Psoas muscle (tissue), 7 donors: ENCODE measurements at regions not wholly inside any gene's neighbourhood (a gene's known extent, or its start where the extent isn't known, plus 50 kb on each side); places are given as distances from the start of the nearest gene placed in this dataset.

Experiments
- ATAC-seq, 4 donors: fragments of 200-7000 bp; cut with Tn5 transposase; one replicate each; pipeline ENCODE4 v1.9.1; 2020; ENCODE audit warnings: moderate library complexity in 3 of 4, mild to moderate bottlenecking in 2 of 4
- DNase-seq, 2 donors: peaks; one replicate each; pipeline ENCODE4 v3.0.0-alpha.2; 2020
- H3K27ac ChIP-seq: fragments of 200-600 bp; one replicate; pipeline ENCODE4 v1.8.0; 2022
- H3K27me3 ChIP-seq, 3 donors: fragments of 200-600 bp in 1 of 3; one replicate each; pipeline versions ENCODE4 v1.6.1 to v1.8.0; 2013 to 2022; ENCODE audit warnings: low read length in 2 of 3, mild to moderate bottlenecking in 2 of 3, moderate library complexity in 1 of 3; ENCODE audit not compliant: insufficient read depth in 3 of 3
- H3K36me3 ChIP-seq, 2 donors: fragments of 200-600 bp in 1 of 2; one replicate each; pipeline versions ENCODE4 v1.6.1 to v1.8.0; 2013 to 2022; ENCODE audit warnings: low read depth in 1 of 2, mild to moderate bottlenecking in 1 of 2, moderate library complexity in 1 of 2; ENCODE audit not compliant: insufficient read depth in 1 of 2
- H3K4me1 ChIP-seq: fragments of 200-600 bp; one replicate; pipeline ENCODE4 v1.8.0; 2022
- H3K4me3 ChIP-seq: fragments of 200-600 bp; one replicate; pipeline ENCODE4 v1.8.0; 2022; ENCODE audit warnings: mild to moderate bottlenecking
- H3K9me3 ChIP-seq: fragments of 200-600 bp; one replicate; pipeline ENCODE4 v1.8.0; 2022
- WGBS, 3 donors: extraction: QIAGEN DNeasy Blood & Tissue Kit; methylation state at CpG; one replicate each; pipeline versions ENCODE4 v1.1.6 to v1.1.7; 2013; 5-methylcytosine and 5-hydroxymethylcytosine counted together
- intact Hi-C, 2 donors: fragments of 100-400 bp; cut with DNase I; formaldehyde crosslinking; loops; one replicate each; pipeline versions ENCODE4 v1.11.0 to v1.14.2; 2022
- TF ChIP-seq, protein P1 (sequence below): fragments of 200-600 bp; IDR thresholded peaks from one replicate; pipeline ENCODE4 v1.8.0; 2022; ENCODE audit warnings: antibody characterized with exemption
- donor health status: healthy with polysubstance abuse.
- donor health status: DM: no; HTN: no; CAD: no; lungs with moderate emphysema.
- donor health status: Bipolar disorder and iron deficiency.
- donor health status: healthy.
- donor health status: DM: yes; HTN: yes; CAD: no.
- donor health status: DM: no; HTN: no; CAD: no.
- donor health status: DM: yes; HTN: yes; CAD: no.

DNA sequence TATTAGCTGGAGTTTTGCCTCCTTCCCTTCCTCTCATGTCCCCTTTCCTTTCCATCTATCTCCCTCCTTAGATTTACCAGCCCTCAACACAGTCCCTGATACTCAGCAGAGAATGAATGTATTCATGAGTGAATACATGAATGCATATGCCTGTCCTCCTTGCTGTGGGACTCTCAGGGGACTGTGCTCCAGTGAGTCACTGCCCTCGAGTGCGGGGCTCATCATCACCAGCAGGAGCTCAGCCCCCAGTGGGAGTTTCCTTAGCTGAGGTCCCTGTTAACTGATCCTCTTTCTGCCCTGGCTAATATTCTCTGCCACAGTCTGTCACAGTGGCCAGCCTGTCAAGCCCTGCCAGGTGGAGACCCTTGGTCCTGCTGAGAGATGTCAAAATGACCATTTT is 104.9 kb upstream of the LHCGR start:
- WGBS, 3 donors: 36 to 45% (median 41%) methylated on average over 2 of the region's 2 CpGs
- Histone ChIP-seq H3K4me1 (no peaks in the 10 kb centered on the region), H3K27me3 (peaks cover 0 to 3% (median 0%) of the 10 kb centered on the region in 3 donors), H3K9me3 (no peaks in the 10 kb centered on the region), H3K4me3 (no peak overlapping the region), H3K36me3 (no peaks in the 10 kb centered on the region), H3K27ac (no peak overlapping the region)
- intact Hi-C loops: no loop called here
- ATAC-seq (no peak), DNase-seq (no peak)
- TF ChIP-seq, protein P1, sequence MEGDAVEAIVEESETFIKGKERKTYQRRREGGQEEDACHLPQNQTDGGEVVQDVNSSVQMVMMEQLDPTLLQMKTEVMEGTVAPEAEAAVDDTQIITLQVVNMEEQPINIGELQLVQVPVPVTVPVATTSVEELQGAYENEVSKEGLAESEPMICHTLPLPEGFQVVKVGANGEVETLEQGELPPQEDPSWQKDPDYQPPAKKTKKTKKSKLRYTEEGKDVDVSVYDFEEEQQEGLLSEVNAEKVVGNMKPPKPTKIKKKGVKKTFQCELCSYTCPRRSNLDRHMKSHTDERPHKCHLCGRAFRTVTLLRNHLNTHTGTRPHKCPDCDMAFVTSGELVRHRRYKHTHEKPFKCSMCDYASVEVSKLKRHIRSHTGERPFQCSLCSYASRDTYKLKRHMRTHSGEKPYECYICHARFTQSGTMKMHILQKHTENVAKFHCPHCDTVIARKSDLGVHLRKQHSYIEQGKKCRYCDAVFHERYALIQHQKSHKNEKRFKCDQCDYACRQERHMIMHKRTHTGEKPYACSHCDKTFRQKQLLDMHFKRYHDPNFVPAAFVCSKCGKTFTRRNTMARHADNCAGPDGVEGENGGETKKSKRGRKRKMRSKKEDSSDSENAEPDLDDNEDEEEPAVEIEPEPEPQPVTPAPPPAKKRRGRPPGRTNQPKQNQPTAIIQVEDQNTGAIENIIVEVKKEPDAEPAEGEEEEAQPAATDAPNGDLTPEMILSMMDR: no peak

GRCh38 chr2:48856657-48857056 is 101.1 kb upstream of the LHCGR start:
- 75 to 84% (median 78%) methylated on average over 3 of the region's 3 CpGs for WGBS, 3 donors
- Histone ChIP-seq H3K27me3 (peaks cover 0 to 3% (median 0%) of the 10 kb centered on the region in 3 donors), H3K27ac (no peak overlapping the region), H3K4me1 (no peaks in the 10 kb centered on the region), H3K4me3 (no peak overlapping the region), H3K36me3 (no peaks in the 10 kb centered on the region), H3K9me3 (no peaks in the 10 kb centered on the region)
- no peak for DNase-seq
- TF ChIP-seq, protein P1: no peak
- intact Hi-C loops: no loop called here
- ATAC-seq: no peak

DNA sequence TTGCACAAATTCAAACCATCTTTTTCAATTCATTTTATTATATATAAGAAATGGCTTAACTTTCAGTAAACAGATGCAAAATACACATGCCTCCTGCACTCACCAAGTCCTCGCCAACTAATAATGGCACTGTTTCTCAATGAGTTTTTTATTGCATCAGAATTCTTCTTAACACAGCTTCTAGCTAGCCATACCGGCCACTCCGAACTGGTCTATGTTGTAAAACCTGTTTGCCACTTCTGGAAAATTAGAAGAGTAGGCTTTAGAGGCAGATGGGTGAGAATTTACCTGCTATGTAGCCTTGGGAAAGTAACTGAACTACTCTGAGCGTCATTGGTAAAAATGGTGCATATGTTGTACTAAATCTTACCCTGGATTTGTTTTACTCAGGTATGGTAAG is 100.6 kb upstream of the LHCGR start:
- WGBS, 3 donors: 82 to 91% (median 91%) methylated on average over 4 of the region's 4 CpGs
- Histone ChIP-seq H3K36me3 (no peaks in the 10 kb centered on the region), H3K9me3 (no peaks in the 10 kb centered on the region), H3K27me3 (peaks cover 0 to 3% (median 0%) of the 10 kb centered on the region in 3 donors), H3K27ac (no peak overlapping the region), H3K4me1 (no peaks in the 10 kb centered on the region), H3K4me3 (no peak overlapping the region)
- DNase-seq (no peak), ATAC-seq (no peak)
- intact Hi-C loops: no loop called here
- TF ChIP-seq, protein P1: no peak

GRCh38 chr2:48855142-48855541 is 99.6 kb upstream of the LHCGR start:
- WGBS, 3 donors: 89 to 93% (median 93%) methylated on average over 2 of the region's 2 CpGs
- DNase-seq (no peak), ATAC-seq (no peak)
- no peaks in the 10 kb centered on the region for H3K9me3 ChIP-seq
- TF ChIP-seq, protein P1: no peak
- intact Hi-C loops: no loop called here
- H3K4me3 ChIP-seq: no peak overlapping the region
- H3K27me3 ChIP-seq: peaks cover 0 to 3% (median 0%) of the 10 kb centered on the region in 3 donors
- no peaks in the 10 kb centered on the region for H3K36me3 ChIP-seq
- H3K27ac ChIP-seq: no peak overlapping the region
- H3K4me1 ChIP-seq: no peaks in the 10 kb centered on the region

GRCh38 chr2:48854681-48855080 is 99.2 kb upstream of the LHCGR start:
- no peaks in the 10 kb centered on the region for H3K4me1 ChIP-seq
- peaks cover 0 to 3% (median 0%) of the 10 kb centered on the region in 3 donors for H3K27me3 ChIP-seq
- H3K36me3 ChIP-seq: no peaks in the 10 kb centered on the region
- DNase-seq (no peak), ATAC-seq (no peak)
- intact Hi-C loops: no loop called here
- H3K4me3 ChIP-seq: no peak overlapping the region
- no peak overlapping the region for H3K27ac ChIP-seq
- WGBS, 3 donors: 25 to 53% (median 47%) methylated on average over 1 of the region's 1 CpG
- TF ChIP-seq, protein P1: no peak
- H3K9me3 ChIP-seq: no peaks in the 10 kb centered on the region
